ENCODE measurements at regions not wholly inside any gene's neighbourhood (a gene's known extent, or its start where the extent isn't known, plus 50 kb on each side); places are given as distances from the start of the nearest gene placed in this dataset.

GRCh38 chr2:120435671-120436459 is 89.9 kb downstream of the INHBB start:
- TF ChIP-seq CTCF (IDR thresholded peaks at IDR 0.05), result no peak
- DNase-seq (ENCODE audit: low spot score), result no peak
- H3K9ac ChIP-seq, result no peak overlapping the region
- H4K20me1 ChIP-seq (ENCODE audit: low read depth), result peaks cover 7% of the 10 kb centered on the region
- H3K9me3 ChIP-seq (ENCODE audit: low read depth), result no peaks in the 10 kb centered on the region
- H3K27ac ChIP-seq, result no peak overlapping the region
- H3K36me3 ChIP-seq, result no peaks in the 10 kb centered on the region
- no peak overlapping the region for H3K4me2 ChIP-seq
- no peaks in the 10 kb centered on the region for H3K79me2 ChIP-seq (ENCODE audit: low read depth)
- no peak overlapping the region for H3K4me3 ChIP-seq
- peaks cover 31% of the 10 kb centered on the region for H3K27me3 Mint-ChIP-seq (ENCODE audit: insufficient read depth, low read depth)
- no peaks in the 10 kb centered on the region for H3K36me3 Mint-ChIP-seq
- no peak overlapping the region for H2AFZ ChIP-seq (replicated peaks)
- H3K27me3 ChIP-seq, result peaks cover 97% of the 10 kb centered on the region
- no peaks in the 10 kb centered on the region for H3K9me3 Mint-ChIP-seq
- H3K27ac Mint-ChIP-seq, result no peak overlapping the region
- H3F3A ChIP-seq (ENCODE audit: low read depth), result no peaks in the 10 kb centered on the region
- peaks cover 7% of the 10 kb centered on the region for H3K4me1 Mint-ChIP-seq
- peaks cover 7% of the 10 kb centered on the region for H3K4me1 ChIP-seq
- no peak overlapping the region for H3K4me3 Mint-ChIP-seq

- no peak overlapping the region for H3K9ac ChIP-seq
- peaks cover 3% of the 10 kb centered on the region for H3F3A ChIP-seq (ENCODE audit: low read depth)
- H3K4me1 ChIP-seq, result peaks cover 13% of the 10 kb centered on the region
- no peaks in the 10 kb centered on the region for H3K79me2 ChIP-seq (ENCODE audit: low read depth)
- peaks cover 97% of the 10 kb centered on the region for H3K27me3 ChIP-seq
- no peaks in the 10 kb centered on the region for H3K9me3 ChIP-seq (ENCODE audit: low read depth)
- TF ChIP-seq CTCF (IDR thresholded peaks at IDR 0.05), result no peak
- no peak overlapping the region for H3K27ac Mint-ChIP-seq
- peaks cover 11% of the 10 kb centered on the region for H4K20me1 ChIP-seq (ENCODE audit: low read depth)
- no peak overlapping the region for H3K4me3 Mint-ChIP-seq
- no peak overlapping the region for H3K4me3 ChIP-seq
- H3K36me3 Mint-ChIP-seq, result no peaks in the 10 kb centered on the region
- H3K9me3 Mint-ChIP-seq, result no peaks in the 10 kb centered on the region
- H2AFZ ChIP-seq (replicated peaks), result no peak overlapping the region
- peaks cover 12% of the 10 kb centered on the region for H3K4me1 Mint-ChIP-seq
- H3K27me3 Mint-ChIP-seq (ENCODE audit: insufficient read depth, low read depth), result peaks cover 34% of the 10 kb centered on the region
- H3K36me3 ChIP-seq, result no peaks in the 10 kb centered on the region
- DNase-seq (ENCODE audit: low spot score), result no peak
- H3K4me2 ChIP-seq, result no peak overlapping the region
- H3K27ac ChIP-seq, result no peak overlapping the region
These were observed 90.5 kb downstream of the INHBB start for GRCh38 chr2:120436460-120436739.

- H3K4me1 Mint-ChIP-seq, result peaks cover 18% of the 10 kb centered on the region
- H3F3A ChIP-seq (ENCODE audit: low read depth), result peaks cover 10% of the 10 kb centered on the region
- no peaks in the 10 kb centered on the region for H3K9me3 ChIP-seq (ENCODE audit: low read depth)
- DNase-seq (ENCODE audit: low spot score), result peak; percentile 73
- H3K27me3 ChIP-seq, result peaks cover 97% of the 10 kb centered on the region
- H3K9me3 Mint-ChIP-seq, result no peaks in the 10 kb centered on the region
- no peak overlapping the region for H3K4me2 ChIP-seq
- peak; percentile 65 for TF ChIP-seq CTCF (IDR thresholded peaks at IDR 0.05)
- no peak for TF ChIP-seq EZH2phosphoT487 (IDR thresholded peaks at IDR 0.05)
- H4K20me1 ChIP-seq (ENCODE audit: low read depth), result peaks cover 17% of the 10 kb centered on the region
- peaks cover 19% of the 10 kb centered on the region for H3K4me1 ChIP-seq
- no peak overlapping the region for H3K27ac ChIP-seq
- no peaks in the 10 kb centered on the region for H3K36me3 Mint-ChIP-seq
- H3K36me3 ChIP-seq, result no peaks in the 10 kb centered on the region
- H2AFZ ChIP-seq (replicated peaks), result no peak overlapping the region
- no peaks in the 10 kb centered on the region for H3K79me2 ChIP-seq (ENCODE audit: low read depth)
- peaks cover 40% of the 10 kb centered on the region for H3K27me3 Mint-ChIP-seq (ENCODE audit: insufficient read depth, low read depth)
- H3K27ac Mint-ChIP-seq, result no peak overlapping the region
- no peak overlapping the region for H3K4me3 Mint-ChIP-seq
- H3K9ac ChIP-seq, result no peak overlapping the region
- no peak overlapping the region for H3K4me3 ChIP-seq
These were observed 91.1 kb downstream of the INHBB start for GRCh38 chr2:120436885-120437603.
